Vagina (tissue), 2 donors: ENCODE measurements at regions not wholly inside any gene's neighbourhood (a gene's known extent, or its start where the extent isn't known, plus 50 kb on each side); places are given as distances from the start of the nearest gene placed in this dataset.

ENCODE experiments used
- CTCF ChIP-seq, 3 experiments: fragments of 450-650 bp in 2 of 3; fragments of 200-600 bp in 1 of 3; sonication (generic) in 1 of 3; IDR thresholded peaks; one replicate each; pipeline ENCODE4 v1.5.1; 2017 to 2019; ENCODE audit warnings: antibody characterized with exemption in 3 of 3, mild to moderate bottlenecking in 2 of 3, moderate library complexity in 2 of 3
- POLR2A ChIP-seq, 2 donors: fragments of 450-650 bp; IDR thresholded peaks; one replicate each; pipeline ENCODE4 v1.6.1; 2017; ENCODE audit warnings: antibody characterized with exemption in 2 of 2, mild to moderate bottlenecking in 2 of 2, moderate library complexity in 2 of 2

GRCh38 chr5:105945203-105945972, 1725.3 kb downstream of the EFNA5 start:
- TF ChIP-seq CTCF (IDR thresholded peaks at IDR 0.05) = no peak
- TF ChIP-seq POLR2A (IDR thresholded peaks at IDR 0.05) = no peak
